Neural cell (in vitro differentiated cells): ENCODE measurements at regions not wholly inside any gene's neighbourhood (a gene's known extent, or its start where the extent isn't known, plus 50 kb on each side); places are given as distances from the start of the nearest gene placed in this dataset.

Experiments used
- EP300 ChIP-seq: fragments of 450-650 bp; conservative IDR thresholded peaks from 2 replicates; pipeline ENCODE4 v1.6.1; 2014; ENCODE audit warnings: antibody characterized with exemption, mild to moderate bottlenecking, moderate library complexity; ENCODE audit not compliant: poor library complexity, severe bottlenecking
- EZH2 ChIP-seq: fragments of 200-600, 300-800 bp; shearing (Covaris generic), sonication (generic); IDR thresholded peaks from 2 replicates; pipeline ENCODE4 v1.6.1; 2014; ENCODE audit warnings: antibody characterized with exemption, low read length, borderline replicate concordance, mild to moderate bottlenecking; ENCODE audit not compliant: insufficient read depth, poor library complexity, severe bottlenecking
- RAD21 ChIP-seq: fragments of 450-650 bp; conservative IDR thresholded peaks from 2 replicates; pipeline ENCODE4 v1.6.1; 2014; ENCODE audit warnings: antibody characterized with exemption, mild to moderate bottlenecking, moderate library complexity
- TF ChIP-seq, protein P1 (sequence below): fragments of 450-650 bp; IDR thresholded peaks from 2 replicates; pipeline ENCODE4 v1.5.1; 2014; ENCODE audit warnings: antibody characterized with exemption, mild to moderate bottlenecking, moderate library complexity; ENCODE audit not compliant: poor library complexity, severe bottlenecking

DNA sequence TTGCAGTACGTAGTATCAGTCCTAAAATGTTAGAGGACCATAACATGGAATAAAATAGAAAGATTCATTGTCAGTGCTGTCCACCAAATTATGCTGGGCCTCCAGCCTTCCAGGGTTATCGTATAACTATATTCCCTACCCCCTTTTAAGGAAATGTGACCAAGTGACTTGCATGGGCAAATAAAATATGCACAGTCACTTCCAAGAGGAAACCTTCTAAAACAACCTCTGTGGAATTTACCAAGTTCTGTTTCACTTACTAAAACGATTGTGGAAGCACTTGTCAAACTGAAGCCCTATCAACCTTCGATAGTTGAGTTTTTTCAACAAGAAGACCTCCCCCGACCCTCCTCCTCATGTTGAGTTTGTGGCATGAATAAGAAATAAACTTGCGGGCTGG is 345.4 kb upstream of the C16orf82 start:
- TF ChIP-seq, protein P1, sequence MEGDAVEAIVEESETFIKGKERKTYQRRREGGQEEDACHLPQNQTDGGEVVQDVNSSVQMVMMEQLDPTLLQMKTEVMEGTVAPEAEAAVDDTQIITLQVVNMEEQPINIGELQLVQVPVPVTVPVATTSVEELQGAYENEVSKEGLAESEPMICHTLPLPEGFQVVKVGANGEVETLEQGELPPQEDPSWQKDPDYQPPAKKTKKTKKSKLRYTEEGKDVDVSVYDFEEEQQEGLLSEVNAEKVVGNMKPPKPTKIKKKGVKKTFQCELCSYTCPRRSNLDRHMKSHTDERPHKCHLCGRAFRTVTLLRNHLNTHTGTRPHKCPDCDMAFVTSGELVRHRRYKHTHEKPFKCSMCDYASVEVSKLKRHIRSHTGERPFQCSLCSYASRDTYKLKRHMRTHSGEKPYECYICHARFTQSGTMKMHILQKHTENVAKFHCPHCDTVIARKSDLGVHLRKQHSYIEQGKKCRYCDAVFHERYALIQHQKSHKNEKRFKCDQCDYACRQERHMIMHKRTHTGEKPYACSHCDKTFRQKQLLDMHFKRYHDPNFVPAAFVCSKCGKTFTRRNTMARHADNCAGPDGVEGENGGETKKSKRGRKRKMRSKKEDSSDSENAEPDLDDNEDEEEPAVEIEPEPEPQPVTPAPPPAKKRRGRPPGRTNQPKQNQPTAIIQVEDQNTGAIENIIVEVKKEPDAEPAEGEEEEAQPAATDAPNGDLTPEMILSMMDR, result no peak
- TF ChIP-seq EP300 (no peak), RAD21 (no peak), EZH2 (no peak)
